Panc1 (cell line): ENCODE measurements at regions not wholly inside any gene's neighbourhood (a gene's known extent, or its start where the extent isn't known, plus 50 kb on each side); places are given as distances from the start of the nearest gene placed in this dataset.

Source experiments
- CTCF ChIP-seq: fragments of 450-650 bp; IDR thresholded peaks from 2 replicates; pipeline ENCODE4 v1.5.1; 2017; ENCODE audit warnings: mild to moderate bottlenecking
- POLR2AphosphoS5 ChIP-seq: IDR thresholded peaks from 2 replicates; pipeline ENCODE4 v1.6.1; 2012; ENCODE audit warnings: mild to moderate bottlenecking, low read depth, low read length, moderate library complexity
- TF ChIP-seq, protein P1 (sequence below), 2 experiments: IDR thresholded peaks; 2 replicates each; pipeline ENCODE4 v1.6.1; 2011 to 2012; ENCODE audit warnings: low read depth in 2 of 2, control low read depth in 1 of 2, low read length in 1 of 2, mild to moderate bottlenecking in 1 of 2, moderate library complexity in 1 of 2; ENCODE audit not compliant: insufficient read depth in 1 of 2

DNA sequence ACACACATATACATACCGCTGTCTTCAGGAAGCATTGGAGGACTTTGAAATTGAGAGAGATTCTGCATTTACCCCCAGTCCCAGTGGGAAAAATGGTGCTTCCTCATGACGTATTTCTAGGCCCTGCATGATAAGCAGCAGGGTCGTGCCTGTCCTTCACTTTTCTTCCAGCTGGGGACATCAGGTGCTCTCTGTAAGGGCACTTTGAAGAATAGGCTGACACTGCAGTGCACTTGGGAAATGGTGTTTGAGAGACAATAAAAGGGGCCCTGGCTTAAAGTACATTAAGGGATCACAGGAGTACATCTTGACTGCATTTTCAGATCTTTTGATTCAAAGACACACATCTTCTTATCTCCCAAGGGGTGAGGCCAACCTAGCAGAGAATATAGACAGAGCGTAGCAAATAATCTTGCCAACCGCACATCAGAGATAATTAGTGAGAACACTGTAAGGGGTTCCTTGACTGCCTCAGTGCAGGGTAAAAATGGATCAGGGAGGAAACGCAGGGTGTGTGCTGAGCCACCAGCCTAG is 437.9 kb downstream of the CSNK1G3 start:
- TF ChIP-seq, protein P1, sequence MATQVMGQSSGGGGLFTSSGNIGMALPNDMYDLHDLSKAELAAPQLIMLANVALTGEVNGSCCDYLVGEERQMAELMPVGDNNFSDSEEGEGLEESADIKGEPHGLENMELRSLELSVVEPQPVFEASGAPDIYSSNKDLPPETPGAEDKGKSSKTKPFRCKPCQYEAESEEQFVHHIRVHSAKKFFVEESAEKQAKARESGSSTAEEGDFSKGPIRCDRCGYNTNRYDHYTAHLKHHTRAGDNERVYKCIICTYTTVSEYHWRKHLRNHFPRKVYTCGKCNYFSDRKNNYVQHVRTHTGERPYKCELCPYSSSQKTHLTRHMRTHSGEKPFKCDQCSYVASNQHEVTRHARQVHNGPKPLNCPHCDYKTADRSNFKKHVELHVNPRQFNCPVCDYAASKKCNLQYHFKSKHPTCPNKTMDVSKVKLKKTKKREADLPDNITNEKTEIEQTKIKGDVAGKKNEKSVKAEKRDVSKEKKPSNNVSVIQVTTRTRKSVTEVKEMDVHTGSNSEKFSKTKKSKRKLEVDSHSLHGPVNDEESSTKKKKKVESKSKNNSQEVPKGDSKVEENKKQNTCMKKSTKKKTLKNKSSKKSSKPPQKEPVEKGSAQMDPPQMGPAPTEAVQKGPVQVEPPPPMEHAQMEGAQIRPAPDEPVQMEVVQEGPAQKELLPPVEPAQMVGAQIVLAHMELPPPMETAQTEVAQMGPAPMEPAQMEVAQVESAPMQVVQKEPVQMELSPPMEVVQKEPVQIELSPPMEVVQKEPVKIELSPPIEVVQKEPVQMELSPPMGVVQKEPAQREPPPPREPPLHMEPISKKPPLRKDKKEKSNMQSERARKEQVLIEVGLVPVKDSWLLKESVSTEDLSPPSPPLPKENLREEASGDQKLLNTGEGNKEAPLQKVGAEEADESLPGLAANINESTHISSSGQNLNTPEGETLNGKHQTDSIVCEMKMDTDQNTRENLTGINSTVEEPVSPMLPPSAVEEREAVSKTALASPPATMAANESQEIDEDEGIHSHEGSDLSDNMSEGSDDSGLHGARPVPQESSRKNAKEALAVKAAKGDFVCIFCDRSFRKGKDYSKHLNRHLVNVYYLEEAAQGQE (IDR thresholded peaks at IDR 0.05; ENCODE audit: insufficient read depth in 1 of 2, low read depth in 2 of 2, low read length in 1 of 2): no peak
- no peak for TF ChIP-seq CTCF
- no peak for TF ChIP-seq POLR2AphosphoS5
